HepG2 (cell line): ENCODE measurements at regions not wholly inside any gene's neighbourhood (a gene's known extent, or its start where the extent isn't known, plus 50 kb on each side); places are given as distances from the start of the nearest gene placed in this dataset.

Source experiments
- ATAC-seq: fragments of 200-7000 bp; cut with Tn5 transposase; 3 replicates; pipeline ENCODE4 v1.9.1; 2020; ENCODE audit warnings: mild to moderate bottlenecking, moderate library complexity
- BruUV-seq: library from RNA; stranded (reverse); fragments of 400-500 nt; replicated peaks from 2 replicates; lab custom pipeline; 2021; lab: Mats Ljungman, UMichigan
- CTCF ChIA-PET: fragments of 300-600 bp; formaldehyde crosslinking; extraction: SDS; loops from one replicate; lab custom pipeline; 2021; ENCODE audit warnings: low total read pairs, inconsistent platforms, low intra/inter-chr PET ratio; lab: Yijun Ruan, JAX
- POLR2A ChIA-PET: fragments of 350-600 bp; sonication (Branson Sonifier 250); formaldehyde crosslinking; loops from one replicate; lab custom pipeline; 2020; ENCODE audit warnings: antibody characterized with exemption, inconsistent platforms; lab: Yijun Ruan, JAX
- DNase-seq: peaks from one replicate; pipeline ENCODE4 v3.0.0-alpha.2; 2015; ENCODE audit warnings: low spot score
- FAIRE-seq: peaks from 3 replicates; lab custom pipeline; 2011; peaks lifted over from hg19 to GRCh38; lab: Jason Lieb, UNC
- H2AFZ ChIP-seq: one replicate; pipeline ENCODE4 v1.6.1; 2011; ENCODE audit warnings: low read length, inconsistent platforms
- H3K27ac ChIP-seq: fragments of 300-600 bp; 3 replicates; pipeline ENCODE4 v1.8.0; 2011; ENCODE audit warnings: mixed run types, mild to moderate bottlenecking, mixed read lengths, low read length, inconsistent platforms; ENCODE audit not compliant: insufficient read depth; ENCODE audit errors: extremely low read length
- H3K27me3 ChIP-seq, 2 experiments: fragments of 200-600 bp in 1 of 2; 2 replicates in 1 of 2; 3 replicates in 1 of 2; pipeline versions ENCODE4 v1.6.0 to v1.8.0; 2011; ENCODE audit warnings: low read length in 2 of 2, mild to moderate bottlenecking in 2 of 2, moderate library complexity in 2 of 2, inconsistent platforms in 1 of 2; ENCODE audit not compliant: insufficient read depth in 2 of 2, control insufficient read depth in 1 of 2
- H3K36me3 ChIP-seq, 2 experiments: fragments of 200-600 bp in 1 of 2; replicated peaks in 1 of 2; 2 replicates in 1 of 2; 3 replicates in 1 of 2; pipeline versions ENCODE4 v1.5.1 to v1.8.0; 2011; ENCODE audit warnings: low read length in 2 of 2, inconsistent platforms in 1 of 2; ENCODE audit not compliant: insufficient read depth in 2 of 2, control insufficient read depth in 1 of 2
- H3K4me1 ChIP-seq: 2 replicates; pipeline ENCODE4 v1.5.1; 2012; ENCODE audit warnings: low read length, inconsistent platforms; ENCODE audit not compliant: insufficient read depth
- H3K4me2 ChIP-seq: 2 replicates; pipeline ENCODE4 v1.6.0; 2011; ENCODE audit warnings: low read depth, low read length, inconsistent platforms
- H3K4me3 ChIP-seq, 3 experiments: fragments of 200-600 bp in 1 of 3; sonication (generic), shearing (Covaris generic) in 1 of 3; replicated peaks in 1 of 3; 2 replicates each; pipeline ENCODE4 v1.5.1; 2011 to 2016; ENCODE audit warnings: low read length in 3 of 3, inconsistent platforms in 2 of 3, low read depth in 2 of 3, mild to moderate bottlenecking in 2 of 3, control low read depth in 1 of 3, mixed read lengths in 1 of 3; ENCODE audit not compliant: insufficient read depth in 1 of 3
- H3K79me2 ChIP-seq: one replicate; pipeline ENCODE4 v1.6.1; 2011; ENCODE audit warnings: low read length, inconsistent platforms; ENCODE audit not compliant: insufficient read depth
- H3K9ac ChIP-seq: 2 replicates; pipeline ENCODE4 v1.6.0; 2011; ENCODE audit warnings: mild to moderate bottlenecking, low read depth, low read length, inconsistent platforms; ENCODE audit not compliant: insufficient read depth
- H3K9me3 ChIP-seq: 2 replicates; pipeline ENCODE4 v1.5.1; 2012; ENCODE audit warnings: mild to moderate bottlenecking, low read length
- H4K20me1 ChIP-seq: 2 replicates; pipeline ENCODE4 v1.6.0; 2011; ENCODE audit warnings: inconsistent platforms, mild to moderate bottlenecking, low read length, moderate library complexity; ENCODE audit not compliant: insufficient read depth
- ATF5 ChIP-seq: sonication (generic); formaldehyde crosslinking; IDR thresholded peaks from 2 replicates; pipeline ENCODE4 v1.4.0; 2020; ENCODE audit warnings: mild to moderate bottlenecking, low read depth, missing genetic modification reagents
- CENPBD1 ChIP-seq: sonication (generic); formaldehyde crosslinking; IDR thresholded peaks from 2 replicates; pipeline ENCODE4 v1.8.0; 2022; ENCODE audit warnings: missing genetic modification reagents, low read depth, mild to moderate bottlenecking, borderline replicate concordance
- CREB1 ChIP-seq, 2 experiments: fragments of 450-650 bp in 1 of 2; IDR thresholded peaks; 2 replicates each; pipeline ENCODE4 v1.6.1; 2016 to 2017; ENCODE audit warnings: control low read depth in 1 of 2, mild to moderate bottlenecking in 1 of 2, missing compliant biosample characterization in 1 of 2, missing genetic modification characterization in 1 of 2
- CSRNP2 ChIP-seq: sonication (generic); formaldehyde crosslinking; conservative IDR thresholded peaks from 2 replicates; pipeline ENCODE4 v1.8.0; 2022; ENCODE audit warnings: low read depth, missing genetic modification reagents
- EEA1 ChIP-seq: sonication (generic); formaldehyde crosslinking; IDR thresholded peaks from 2 replicates; pipeline ENCODE4 v1.5.1; 2020; ENCODE audit warnings: mild to moderate bottlenecking, missing genetic modification reagents, borderline replicate concordance
- FOSL1 ChIP-seq: sonication (generic); formaldehyde crosslinking; IDR thresholded peaks from 2 replicates; pipeline ENCODE4 v1.9.0; 2021; ENCODE audit warnings: missing genetic modification reagents, borderline replicate concordance
- POLR2AphosphoS5 ChIP-seq: IDR thresholded peaks from 2 replicates; pipeline ENCODE4 v1.6.1; 2012; ENCODE audit warnings: low read depth, low read length
- TERF1 ChIP-seq: sonication (generic); formaldehyde crosslinking; IDR thresholded peaks from 2 replicates; pipeline ENCODE4 v1.8.0; 2022; ENCODE audit warnings: mild to moderate bottlenecking, missing genetic modification reagents, moderate library complexity
- TRIM24 ChIP-seq: sonication (generic); formaldehyde crosslinking; IDR thresholded peaks from 2 replicates; pipeline ENCODE4 v1.8.0; 2022; ENCODE audit warnings: mild to moderate bottlenecking, missing genetic modification reagents
- ZBTB4 ChIP-seq: sonication (generic); formaldehyde crosslinking; IDR thresholded peaks from 2 replicates; pipeline ENCODE4 v1.4.0; 2020; ENCODE audit warnings: missing genetic modification reagents, mild to moderate bottlenecking, borderline replicate concordance
- ZMYM4 ChIP-seq: sonication (generic); formaldehyde crosslinking; IDR thresholded peaks from 2 replicates; pipeline ENCODE4 v1.8.1; 2023; ENCODE audit warnings: mild to moderate bottlenecking, missing genetic modification reagents
- ZNF12 ChIP-seq: sonication (generic); formaldehyde crosslinking; IDR thresholded peaks from 2 replicates; pipeline ENCODE4 v1.5.0; 2020; ENCODE audit warnings: missing genetic modification reagents
- ZNF549 ChIP-seq: sonication (generic); formaldehyde crosslinking; IDR thresholded peaks from 2 replicates; pipeline ENCODE4 v1.5.0; 2020; ENCODE audit warnings: missing genetic modification reagents
- ZNF577 ChIP-seq: sonication (generic); formaldehyde crosslinking; IDR thresholded peaks from 2 replicates; pipeline ENCODE4 v1.4.0; 2020; ENCODE audit warnings: mild to moderate bottlenecking, low read depth, missing genetic modification reagents, borderline replicate concordance
- ZNF841 ChIP-seq: sonication (generic); formaldehyde crosslinking; IDR thresholded peaks from 2 replicates; pipeline ENCODE4 v1.8.1; 2023; ENCODE audit warnings: missing genetic modification reagents, borderline replicate concordance
- WGBS: methylation state at CpG from one replicate; pipeline ENCODE4 v1.1.6; 2017; ENCODE audit warnings: low lambda C conversion rate; 5-methylcytosine and 5-hydroxymethylcytosine counted together
- in situ Hi-C: cut with HindIII; loops from 2 replicates; pipeline ENCODE4 v1.10.0; 2017; ENCODE audit warnings: low pct_unique_long_range_greater_than_20kb; ENCODE audit not compliant: extremely low pct_ligation_motif_present
- intact Hi-C: fragments of 100-400 bp; cut with micrococcal nuclease; formaldehyde crosslinking; loops from one replicate; pipeline ENCODE4 v1.10.0; 2022; ENCODE audit not compliant: unreplicated experiment

- Histone ChIP-seq H4K20me1 (no peaks in the 10 kb centered on the region), H3K79me2 (no peaks in the 10 kb centered on the region), H3K9ac (no peak overlapping the region), H3K4me1 (no peaks in the 10 kb centered on the region), H2AFZ (no peak overlapping the region), H3K36me3 (no peaks in the 10 kb centered on the region), H3K27ac (no peak overlapping the region), H3K4me2 (no peak overlapping the region), H3K4me3 (no peak overlapping the region), H3K27me3 (no peaks in the 10 kb centered on the region), H3K9me3 (no peaks in the 10 kb centered on the region)
- intact Hi-C loops: no loop called here
- ChIA-PET POLR2A (no interaction called here), CTCF (no interaction called here)
- no TSS peak for BruUV-seq
- no peak for FAIRE-seq
- ATAC-seq: no peak
- WGBS: 58% methylated on average over 4 of the region's 7 CpGs
- in situ Hi-C loops: loop anchor here (10.0 kb wide), 1 partner anchor 244 kb away; the partner anchor contains the start of gene EFNB1
- no peak for DNase-seq
- no peak for TF ChIP-seq ZNF577 (CRISPR knock-in tag)
- no peak for TF ChIP-seq ZBTB4 (CRISPR knock-in tag)
- no peak for TF ChIP-seq TRIM24 (CRISPR knock-in tag)
- TF ChIP-seq CREB1 (IDR thresholded peaks at IDR 0.05): no peak
- TF ChIP-seq CREB1 (CRISPR knock-in tag; IDR thresholded peaks at IDR 0.05): no peak
- no peak for TF ChIP-seq ZNF841 (CRISPR knock-in tag)
- TF ChIP-seq TERF1 (CRISPR knock-in tag): no peak
- no peak for TF ChIP-seq ZMYM4 (CRISPR knock-in tag)
- TF ChIP-seq POLR2AphosphoS5: no peak
- TF ChIP-seq CENPBD1 (CRISPR knock-in tag): no peak
- no peak for TF ChIP-seq FOSL1 (CRISPR knock-in tag)
- no peak for TF ChIP-seq CSRNP2 (CRISPR knock-in tag)
- TF ChIP-seq ZNF549 (CRISPR knock-in tag): no peak
- no peak for TF ChIP-seq EEA1 (CRISPR knock-in tag)
- no peak for TF ChIP-seq ATF5 (CRISPR knock-in tag)
- no peak for TF ChIP-seq ZNF12 (CRISPR knock-in tag)
These were observed 96.8 kb downstream of the PJA1 start for GRCh38 chrX:69068301-69069085.
